CD4-positive, alpha-beta T cell treated with Interferon gamma for 1 hour (primary cell): ENCODE measurements at regions not wholly inside any gene's neighbourhood (a gene's known extent, or its start where the extent isn't known, plus 50 kb on each side); places are given as distances from the start of the nearest gene placed in this dataset.

Experiments
- DNase-seq: peaks from one replicate; pipeline ENCODE4 v3.0.0-alpha.2; 2020

GRCh38 chr18:57869221-57869620, 66.1 kb upstream of the ATP8B1 start:
- DNase-seq, result no peak

GRCh38 chr18:57866355-57866754, 63.2 kb upstream of the ATP8B1 start:
- DNase-seq, result no peak

- DNase-seq, result no peak
Measured at GRCh38 chr18:57864615-57865121, 61.6 kb upstream of the ATP8B1 start.

GRCh38 chr18:57863706-57864105, 60.6 kb upstream of the ATP8B1 start:
- no peak for DNase-seq

- no peak for DNase-seq
Measured at GRCh38 chr18:57859314-57859713, 56.2 kb upstream of the ATP8B1 start.

- no peak for DNase-seq
Measured at GRCh38 chr18:57856557-57857280, 53.6 kb upstream of the ATP8B1 start.

- DNase-seq, result no peak
Measured at GRCh38 chr18:57856128-57856527, 53.0 kb upstream of the ATP8B1 start.

GRCh38 chr18:57855551-57855950, 52.4 kb upstream of the ATP8B1 start:
- no peak for DNase-seq

GRCh38 chr18:57854726-57855125, 51.6 kb upstream of the ATP8B1 start:
- no peak for DNase-seq

- DNase-seq, result no peak
Measured at GRCh38 chr18:57853864-57854263, 50.7 kb upstream of the ATP8B1 start.

GRCh38 chr18:57853133-57853532, 50.0 kb upstream of the ATP8B1 start:
- no peak for DNase-seq
